ENCODE measurements at regions not wholly inside any gene's neighbourhood (a gene's known extent, or its start where the extent isn't known, plus 50 kb on each side); places are given as distances from the start of the nearest gene placed in this dataset.

- Histone ChIP-seq H3K27me3 (ENCODE audit: insufficient read depth, low read depth, severe bottlenecking) (no peaks in the 10 kb centered on the region), H3K4me3 (ENCODE audit: low read depth, low read length) (no peak overlapping the region), H3K36me3 (no peaks in the 10 kb centered on the region), H3K27ac (no peak overlapping the region), H3K9me3 (ENCODE audit: severe bottlenecking) (no peaks in the 10 kb centered on the region)
- no peak for DNase-seq
- TF ChIP-seq CTCF (IDR thresholded peaks at IDR 0.05; ENCODE audit: low read depth, low read length) = no peak
Measured at GRCh38 chr13:59111751-59112171, 1052.0 kb downstream of the DIAPH3 start.

- Histone ChIP-seq H3K4me3 (ENCODE audit: low read depth, low read length) (no peak overlapping the region), H3K27ac (no peak overlapping the region)
- peak; percentile 7 for DNase-seq
Measured at GRCh38 chr13:59112221-59112718, 1051.5 kb downstream of the DIAPH3 start.

GRCh38 chr13:59119475-59119874 lies 1044.3 kb downstream of the DIAPH3 start:
- no peak overlapping the region for H3K4me3 ChIP-seq (ENCODE audit: low read depth, low read length)
- H3K36me3 ChIP-seq = no peaks in the 10 kb centered on the region
- no peak for TF ChIP-seq CTCF (IDR thresholded peaks at IDR 0.05; ENCODE audit: low read depth, low read length)
- H3K27ac ChIP-seq = no peak overlapping the region
- DNase-seq = no peak
- H3K9me3 ChIP-seq (ENCODE audit: severe bottlenecking) = no peaks in the 10 kb centered on the region
- H3K27me3 ChIP-seq (ENCODE audit: insufficient read depth, low read depth, severe bottlenecking) = no peaks in the 10 kb centered on the region

More at GRCh38 chr13:59112221-59112718, 1051.5 kb downstream of the DIAPH3 start:
- no peak for TF ChIP-seq CTCF (IDR thresholded peaks at IDR 0.05; ENCODE audit: low read depth, low read length)
- no peaks in the 10 kb centered on the region for H3K27me3 ChIP-seq (ENCODE audit: insufficient read depth, low read depth, severe bottlenecking)
- no peaks in the 10 kb centered on the region for H3K9me3 ChIP-seq (ENCODE audit: severe bottlenecking)
- H3K36me3 ChIP-seq = no peaks in the 10 kb centered on the region

- H3K27ac ChIP-seq = no peak overlapping the region
- no peak for DNase-seq
Measured at GRCh38 chr13:59120297-59120843, 1043.4 kb downstream of the DIAPH3 start.

GRCh38 chr13:59121507-59121906 lies 1042.2 kb downstream of the DIAPH3 start:
- Histone ChIP-seq H3K27me3 (ENCODE audit: insufficient read depth, low read depth, severe bottlenecking) (no peaks in the 10 kb centered on the region), H3K36me3 (no peaks in the 10 kb centered on the region), H3K4me3 (ENCODE audit: low read depth, low read length) (no peak overlapping the region), H3K9me3 (ENCODE audit: severe bottlenecking) (no peaks in the 10 kb centered on the region), H3K27ac (no peak overlapping the region)
- TF ChIP-seq CTCF (IDR thresholded peaks at IDR 0.05; ENCODE audit: low read depth, low read length) = no peak
- no peak for DNase-seq

More at GRCh38 chr13:59120297-59120843, 1043.4 kb downstream of the DIAPH3 start:
- no peak overlapping the region for H3K4me3 ChIP-seq (ENCODE audit: low read depth, low read length)
- H3K36me3 ChIP-seq = no peaks in the 10 kb centered on the region
- no peak for TF ChIP-seq CTCF (IDR thresholded peaks at IDR 0.05; ENCODE audit: low read depth, low read length)
- H3K9me3 ChIP-seq (ENCODE audit: severe bottlenecking) = no peaks in the 10 kb centered on the region
- H3K27me3 ChIP-seq (ENCODE audit: insufficient read depth, low read depth, severe bottlenecking) = no peaks in the 10 kb centered on the region

GRCh38 chr13:59126474-59126873 lies 1037.3 kb downstream of the DIAPH3 start:
- Histone ChIP-seq H3K4me3 (ENCODE audit: low read depth, low read length) (no peak overlapping the region), H3K27ac (no peak overlapping the region), H3K36me3 (no peaks in the 10 kb centered on the region), H3K27me3 (ENCODE audit: insufficient read depth, low read depth, severe bottlenecking) (no peaks in the 10 kb centered on the region), H3K9me3 (ENCODE audit: severe bottlenecking) (no peaks in the 10 kb centered on the region)
- no peak for TF ChIP-seq CTCF (IDR thresholded peaks at IDR 0.05; ENCODE audit: low read depth, low read length)
- DNase-seq = no peak

All from WERI-Rb-1 (cell line).